ENCODE measurements at regions not wholly inside any gene's neighbourhood (a gene's known extent, or its start where the extent isn't known, plus 50 kb on each side); places are given as distances from the start of the nearest gene placed in this dataset.

GRCh38 chr3:64756398-64756986 is 68.7 kb upstream of the ADAMTS9 start:
- intact Hi-C loops (cut with micrococcal nuclease; ENCODE audit: unreplicated experiment), result no loop called here
- Mint-ChIP-seq H3K4me3 (ENCODE audit: unreplicated experiment) (no peak overlapping the region), H3K27me3 (ENCODE audit: insufficient read depth, unreplicated experiment) (no peaks in the 10 kb centered on the region), H3K9me3 (ENCODE audit: unreplicated experiment) (no peaks in the 10 kb centered on the region), H3K27ac (ENCODE audit: unreplicated experiment) (no peak overlapping the region), H3K36me3 (ENCODE audit: insufficient read depth, unreplicated experiment) (no peaks in the 10 kb centered on the region), H3K4me1 (ENCODE audit: low read depth, unreplicated experiment) (no peaks in the 10 kb centered on the region)
- no peaks in the 10 kb centered on the region for H3K36me3 ChIP-seq (ENCODE audit: control insufficient read depth, insufficient read depth, low read length)
- 0 out of 2 replicates have a peak, but pooled peaks cover 4% of the 10 kb centered on the region for H3K4me1 ChIP-seq
- TF ChIP-seq CTCF (IDR thresholded peaks at IDR 0.05; ENCODE audit: insufficient read depth in 1 of 2, low read depth in 1 of 2, low read length in 1 of 2, severe bottlenecking in 1 of 2, unreplicated experiment in 1 of 2), result no peak
- no TSS peak for BruUV-seq (replicated peaks)
- POLR2A ChIA-PET, result no interaction called here
- no peak overlapping the region for H3K4me3 ChIP-seq (ENCODE audit: low read depth, low read length)
- H3K27me3 ChIP-seq (replicated peaks; ENCODE audit: control insufficient read depth, insufficient read depth, low read length), result no peaks in the 10 kb centered on the region
- H3K9me3 ChIP-seq, result no peaks in the 10 kb centered on the region
- CTCF ChIA-PET, result no interaction called here
- DNase-seq, result no peak

- H3K9me3 ChIP-seq, result no peaks in the 10 kb centered on the region
- intact Hi-C loops (cut with micrococcal nuclease; ENCODE audit: unreplicated experiment), result no loop called here
- no peaks in the 10 kb centered on the region for H3K36me3 ChIP-seq (ENCODE audit: control insufficient read depth, insufficient read depth, low read length)
- no peaks in the 10 kb centered on the region for H3K4me1 ChIP-seq
- CTCF ChIA-PET, result no interaction called here
- TF ChIP-seq CTCF (IDR thresholded peaks at IDR 0.05; ENCODE audit: insufficient read depth in 1 of 2, low read depth in 1 of 2, low read length in 1 of 2, severe bottlenecking in 1 of 2, unreplicated experiment in 1 of 2), result no peak
- no peak for DNase-seq
- no peak overlapping the region for H3K27ac Mint-ChIP-seq (ENCODE audit: unreplicated experiment)
- no peaks in the 10 kb centered on the region for H3K27me3 ChIP-seq (replicated peaks; ENCODE audit: control insufficient read depth, insufficient read depth, low read length)
- no peaks in the 10 kb centered on the region for H3K4me1 Mint-ChIP-seq (ENCODE audit: low read depth, unreplicated experiment)
- POLR2A ChIA-PET, result interaction anchor here (0.6 kb wide), 1 partner anchor 218 kb away, joined by 4 read pairs; no protein-coding TSS in a partner anchor
- no peak overlapping the region for H3K4me3 Mint-ChIP-seq (ENCODE audit: unreplicated experiment)
- BruUV-seq (replicated peaks), result no TSS peak
- H3K9me3 Mint-ChIP-seq (ENCODE audit: unreplicated experiment), result no peaks in the 10 kb centered on the region
- H3K27me3 Mint-ChIP-seq (ENCODE audit: insufficient read depth, unreplicated experiment), result no peaks in the 10 kb centered on the region
- no peak overlapping the region for H3K4me3 ChIP-seq (ENCODE audit: low read depth, low read length)
- no peaks in the 10 kb centered on the region for H3K36me3 Mint-ChIP-seq (ENCODE audit: insufficient read depth, unreplicated experiment)
Measured at GRCh38 chr3:64748244-64748904, 60.6 kb upstream of the ADAMTS9 start.

GRCh38 chr3:64747679-64748078 is 59.9 kb upstream of the ADAMTS9 start:
- ChIA-PET CTCF (no interaction called here), POLR2A (no interaction called here)
- Mint-ChIP-seq H3K4me1 (ENCODE audit: low read depth, unreplicated experiment) (no peaks in the 10 kb centered on the region), H3K36me3 (ENCODE audit: insufficient read depth, unreplicated experiment) (no peaks in the 10 kb centered on the region), H3K27ac (ENCODE audit: unreplicated experiment) (no peak overlapping the region), H3K4me3 (ENCODE audit: unreplicated experiment) (no peak overlapping the region), H3K9me3 (ENCODE audit: unreplicated experiment) (no peaks in the 10 kb centered on the region), H3K27me3 (ENCODE audit: insufficient read depth, unreplicated experiment) (no peaks in the 10 kb centered on the region)
- Histone ChIP-seq H3K27me3 (replicated peaks; ENCODE audit: control insufficient read depth, insufficient read depth, low read length) (no peaks in the 10 kb centered on the region), H3K36me3 (ENCODE audit: control insufficient read depth, insufficient read depth, low read length) (no peaks in the 10 kb centered on the region), H3K4me3 (ENCODE audit: low read depth, low read length) (no peak overlapping the region), H3K4me1 (no peaks in the 10 kb centered on the region), H3K9me3 (no peaks in the 10 kb centered on the region)
- DNase-seq, result no peak
- TF ChIP-seq CTCF (IDR thresholded peaks at IDR 0.05; ENCODE audit: insufficient read depth in 1 of 2, low read depth in 1 of 2, low read length in 1 of 2, severe bottlenecking in 1 of 2, unreplicated experiment in 1 of 2), result no peak
- BruUV-seq (replicated peaks), result no TSS peak
- intact Hi-C loops (cut with micrococcal nuclease; ENCODE audit: unreplicated experiment), result no loop called here

All from Caco-2 (cell line).